ENCODE measurements at regions not wholly inside any gene's neighbourhood (a gene's known extent, or its start where the extent isn't known, plus 50 kb on each side); places are given as distances from the start of the nearest gene placed in this dataset.

DNA sequence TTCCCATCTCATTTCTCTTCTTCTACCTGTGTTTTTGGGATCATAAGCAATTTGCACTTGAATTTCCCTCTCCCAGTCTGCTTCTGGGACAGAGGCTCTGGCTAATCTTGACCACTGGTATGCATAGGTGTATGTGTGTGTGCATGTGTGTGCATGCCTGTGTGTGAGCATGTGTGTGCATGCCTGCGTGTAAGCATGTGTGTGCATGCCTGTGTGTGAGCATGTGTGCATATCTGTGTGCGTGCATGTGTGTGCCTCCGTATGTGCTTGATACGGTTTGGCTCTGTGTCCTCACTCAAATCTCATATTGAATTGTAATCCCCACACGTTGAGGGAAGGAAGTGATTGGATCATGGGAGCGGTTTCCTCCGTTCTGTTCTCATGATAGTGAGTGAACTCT is 77.7 kb downstream of the HAPSTR1 start:
- no peak overlapping the region for H3K4me3 ChIP-seq (ENCODE audit: low read depth, low read length)
- TF ChIP-seq, protein P1, sequence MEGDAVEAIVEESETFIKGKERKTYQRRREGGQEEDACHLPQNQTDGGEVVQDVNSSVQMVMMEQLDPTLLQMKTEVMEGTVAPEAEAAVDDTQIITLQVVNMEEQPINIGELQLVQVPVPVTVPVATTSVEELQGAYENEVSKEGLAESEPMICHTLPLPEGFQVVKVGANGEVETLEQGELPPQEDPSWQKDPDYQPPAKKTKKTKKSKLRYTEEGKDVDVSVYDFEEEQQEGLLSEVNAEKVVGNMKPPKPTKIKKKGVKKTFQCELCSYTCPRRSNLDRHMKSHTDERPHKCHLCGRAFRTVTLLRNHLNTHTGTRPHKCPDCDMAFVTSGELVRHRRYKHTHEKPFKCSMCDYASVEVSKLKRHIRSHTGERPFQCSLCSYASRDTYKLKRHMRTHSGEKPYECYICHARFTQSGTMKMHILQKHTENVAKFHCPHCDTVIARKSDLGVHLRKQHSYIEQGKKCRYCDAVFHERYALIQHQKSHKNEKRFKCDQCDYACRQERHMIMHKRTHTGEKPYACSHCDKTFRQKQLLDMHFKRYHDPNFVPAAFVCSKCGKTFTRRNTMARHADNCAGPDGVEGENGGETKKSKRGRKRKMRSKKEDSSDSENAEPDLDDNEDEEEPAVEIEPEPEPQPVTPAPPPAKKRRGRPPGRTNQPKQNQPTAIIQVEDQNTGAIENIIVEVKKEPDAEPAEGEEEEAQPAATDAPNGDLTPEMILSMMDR (IDR thresholded peaks at IDR 0.05; ENCODE audit: insufficient read depth, low read depth, low read length) = no peak
- DNase-seq (ENCODE audit: low read depth) = no peak

DNA sequence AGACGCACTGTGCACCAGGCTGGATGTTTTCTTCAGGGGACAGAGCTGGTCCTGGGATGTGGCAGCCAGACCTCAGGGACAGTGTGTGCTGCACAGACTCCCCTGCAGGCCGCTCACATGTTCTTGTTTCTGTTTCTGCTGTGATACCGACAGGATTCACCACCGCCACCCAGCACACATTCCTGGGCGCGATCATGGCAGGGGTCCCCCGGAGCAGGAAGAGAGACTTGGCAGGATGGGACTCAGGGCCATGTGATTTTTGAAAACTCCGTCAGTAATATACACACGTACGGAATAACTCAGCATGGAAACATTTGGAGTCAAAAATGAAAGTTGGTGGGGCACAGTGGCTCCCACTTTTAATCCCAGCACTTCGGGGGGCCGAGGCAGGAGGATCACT is 79.0 kb downstream of the HAPSTR1 start:
- TF ChIP-seq, protein P1 (IDR thresholded peaks at IDR 0.05; ENCODE audit: insufficient read depth, low read depth, low read length) = no peak
- no peak overlapping the region for H3K4me3 ChIP-seq (ENCODE audit: low read depth, low read length)

DNA sequence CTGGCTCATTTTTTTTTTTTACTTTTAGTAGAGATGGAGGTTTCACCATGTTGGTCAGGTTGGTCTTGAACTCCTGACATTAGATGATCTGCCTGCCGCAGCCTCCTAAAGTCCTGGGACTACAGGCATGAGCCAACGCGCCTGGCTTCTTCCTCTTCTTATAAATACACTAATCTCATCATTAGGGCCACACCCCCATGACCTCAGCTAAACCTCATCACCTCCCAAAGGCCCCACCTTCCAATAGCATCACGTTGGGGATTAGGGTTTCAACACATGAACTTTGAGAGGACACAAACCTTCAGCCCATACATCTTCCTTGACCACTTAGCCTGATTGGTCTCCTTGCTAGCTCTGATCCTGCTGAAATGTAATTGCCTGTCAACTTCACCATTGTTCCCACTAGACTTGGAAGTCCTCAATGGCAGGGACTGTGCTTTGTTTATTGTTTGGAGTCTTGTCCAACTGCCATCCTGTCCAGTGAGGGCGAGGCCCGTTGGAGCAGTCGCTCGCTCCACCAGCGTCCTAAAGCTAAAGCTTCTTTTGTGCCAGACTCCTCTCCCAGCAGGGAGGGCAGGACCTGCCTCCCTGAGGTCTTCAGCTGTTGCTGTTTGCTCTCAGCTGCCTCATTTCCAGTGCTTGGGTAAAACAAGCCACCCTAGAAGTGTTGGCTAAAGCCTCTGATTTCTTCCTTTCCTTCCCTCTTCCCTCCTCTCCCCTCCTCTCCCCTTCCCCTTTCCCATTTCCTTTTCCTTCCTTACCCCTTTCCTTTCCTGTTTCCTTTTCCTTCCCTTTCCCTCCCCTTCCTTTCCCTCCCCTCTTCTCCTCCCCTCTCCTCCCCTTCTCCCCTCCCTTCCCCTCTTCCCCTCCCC is 85.3 kb downstream of the HAPSTR1 start:
- no peak overlapping the region for H3K4me3 ChIP-seq (ENCODE audit: low read depth, low read length)
- TF ChIP-seq, protein P1 (IDR thresholded peaks at IDR 0.05; ENCODE audit: insufficient read depth, low read depth, low read length) = no peak
- no peak for DNase-seq (ENCODE audit: low read depth)

More for the DNA sequence above, 79.0 kb downstream of the HAPSTR1 start:
- no peak for DNase-seq (ENCODE audit: low read depth)

DNA sequence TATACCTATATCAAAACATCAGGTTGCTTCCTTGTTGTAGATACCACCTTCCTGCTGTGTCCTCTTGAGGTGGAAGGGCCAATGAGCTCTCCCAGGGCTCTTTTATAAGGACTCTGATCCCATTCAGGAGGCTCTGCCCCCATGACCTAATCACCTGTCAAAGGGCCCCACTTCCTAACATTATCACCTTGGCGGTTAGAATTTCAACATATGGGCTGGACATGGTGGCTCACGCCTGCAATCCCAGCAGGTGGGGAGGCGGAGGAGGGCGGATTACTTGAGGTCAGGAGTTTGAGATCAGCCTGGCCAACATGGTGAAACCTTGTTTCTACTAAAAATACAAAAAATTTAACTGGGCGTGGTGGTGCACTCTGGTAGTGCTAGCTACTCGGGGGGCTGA is 86.4 kb downstream of the HAPSTR1 start:
- DNase-seq (ENCODE audit: low read depth) = no peak
- TF ChIP-seq, protein P1 (IDR thresholded peaks at IDR 0.05; ENCODE audit: insufficient read depth, low read depth, low read length) = no peak
- H3K4me3 ChIP-seq (ENCODE audit: low read depth, low read length) = no peak overlapping the region

DNA sequence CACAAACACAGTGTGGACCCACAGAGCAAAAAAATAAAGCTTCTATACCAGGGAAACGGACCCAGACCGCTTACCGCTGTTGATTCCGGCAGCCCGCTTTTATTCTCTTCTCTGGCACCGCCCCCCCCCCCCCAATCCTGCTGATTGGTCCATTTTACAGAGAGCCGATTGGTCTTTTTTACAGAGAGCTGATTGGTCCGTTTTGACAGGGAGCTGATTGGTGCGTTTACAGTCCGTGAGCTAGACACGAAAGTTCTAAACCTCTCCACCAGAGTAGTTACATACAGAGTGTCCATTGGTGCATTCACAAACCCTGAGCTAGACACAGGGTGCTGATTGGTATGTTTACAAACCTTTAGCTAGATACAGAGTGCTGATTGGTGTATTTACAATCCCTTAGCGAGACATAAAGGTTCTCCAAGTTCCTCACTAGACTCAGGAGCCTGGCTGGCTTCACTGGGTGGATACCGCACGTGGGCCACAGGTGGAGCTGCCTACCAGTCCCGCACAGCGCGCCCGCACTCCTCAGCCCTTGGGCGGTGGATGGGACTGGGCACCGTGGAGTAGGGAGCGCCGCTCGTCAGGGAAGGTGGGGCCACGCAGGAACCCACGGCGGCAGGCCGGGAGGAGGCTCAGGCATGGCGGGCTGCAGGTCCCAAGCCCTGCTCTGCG is 92.4 kb downstream of the HAPSTR1 start:
- DNase-seq (ENCODE audit: low read depth) = no peak
- TF ChIP-seq, protein P1 (IDR thresholded peaks at IDR 0.05; ENCODE audit: insufficient read depth, low read depth, low read length) = no peak
- no peak overlapping the region for H3K4me3 ChIP-seq (ENCODE audit: low read depth, low read length)

DNA sequence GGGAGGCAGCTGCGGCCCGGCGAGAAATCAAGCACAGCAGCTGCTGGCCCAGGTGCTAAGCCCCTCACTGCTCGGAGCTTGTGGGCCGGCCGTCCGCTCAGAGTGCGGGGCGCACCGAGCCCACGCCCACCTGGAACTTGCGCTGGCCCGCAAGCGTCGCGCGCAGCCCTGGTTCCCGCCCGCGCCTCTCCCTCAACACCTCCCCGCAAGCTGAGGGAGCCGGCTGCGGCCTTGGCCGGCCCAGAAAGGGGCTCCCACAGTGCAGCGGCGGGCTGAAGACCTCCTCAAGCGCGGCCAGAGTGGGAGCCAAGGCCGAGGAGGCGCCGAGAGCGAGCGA is 92.9 kb downstream of the HAPSTR1 start:
- DNase-seq (ENCODE audit: low read depth) = no peak
- no peak overlapping the region for H3K4me3 ChIP-seq (ENCODE audit: low read depth, low read length)
- TF ChIP-seq, protein P1 (IDR thresholded peaks at IDR 0.05; ENCODE audit: insufficient read depth, low read depth, low read length) = no peak

All from fibroblast of villous mesenchyme (primary cell).